Ascending aorta (tissue), 2 donors: ENCODE measurements at regions not wholly inside any gene's neighbourhood (a gene's known extent, or its start where the extent isn't known, plus 50 kb on each side); places are given as distances from the start of the nearest gene placed in this dataset.
"Not testable (repeated sequence)": the region's sequence is repeated elsewhere in the genome, so short reads cannot be mapped to it uniquely, and the experiment has no call there.

ENCODE experiments used
- DNase-seq, 2 donors: peaks; one replicate each; pipeline ENCODE4 v3.0.0-alpha.2; 2019; ENCODE audit warnings: low spot score in 2 of 2
- H3K27ac ChIP-seq, 2 donors: fragments of 200-600 bp; sonication (generic); one replicate each; pipeline ENCODE4 v1.5.1; 2016 to 2017; ENCODE audit warnings: mild to moderate bottlenecking in 1 of 2
- H3K27me3 ChIP-seq: fragments of 200-600 bp; sonication (generic); one replicate; pipeline ENCODE4 v1.5.1; 2017
- H3K36me3 ChIP-seq, 2 donors: fragments of 200-600 bp; sonication (generic); one replicate each; pipeline ENCODE4 v1.5.1; 2016
- H3K4me1 ChIP-seq, 2 donors: fragments of 200-600 bp; sonication (generic); one replicate each; pipeline ENCODE4 v1.5.1; 2016 to 2017; ENCODE audit warnings: mild to moderate bottlenecking in 1 of 2
- H3K4me3 ChIP-seq, 2 donors: fragments of 200-600 bp; sonication (generic); one replicate each; pipeline ENCODE4 v1.5.1; 2016 to 2017; ENCODE audit warnings: mild to moderate bottlenecking in 1 of 2
- H3K9me3 ChIP-seq, 2 donors: fragments of 200-600 bp; sonication (generic); one replicate each; pipeline ENCODE4 v1.5.1; 2016
- intact Hi-C: fragments of 100-400 bp; cut with DNase I; formaldehyde crosslinking; loops from one replicate; pipeline ENCODE4 v1.15.1; 2023
- TF ChIP-seq, protein P1 (sequence below), 3 experiments: fragments of 200-600 bp in 2 of 3; fragments of 450-650 bp in 1 of 3; sonication (generic) in 2 of 3; IDR thresholded peaks; one replicate each; pipeline ENCODE4 v1.5.1; 2016 to 2019; ENCODE audit warnings: antibody characterized with exemption in 3 of 3, mild to moderate bottlenecking in 1 of 3, moderate library complexity in 1 of 3

DNA sequence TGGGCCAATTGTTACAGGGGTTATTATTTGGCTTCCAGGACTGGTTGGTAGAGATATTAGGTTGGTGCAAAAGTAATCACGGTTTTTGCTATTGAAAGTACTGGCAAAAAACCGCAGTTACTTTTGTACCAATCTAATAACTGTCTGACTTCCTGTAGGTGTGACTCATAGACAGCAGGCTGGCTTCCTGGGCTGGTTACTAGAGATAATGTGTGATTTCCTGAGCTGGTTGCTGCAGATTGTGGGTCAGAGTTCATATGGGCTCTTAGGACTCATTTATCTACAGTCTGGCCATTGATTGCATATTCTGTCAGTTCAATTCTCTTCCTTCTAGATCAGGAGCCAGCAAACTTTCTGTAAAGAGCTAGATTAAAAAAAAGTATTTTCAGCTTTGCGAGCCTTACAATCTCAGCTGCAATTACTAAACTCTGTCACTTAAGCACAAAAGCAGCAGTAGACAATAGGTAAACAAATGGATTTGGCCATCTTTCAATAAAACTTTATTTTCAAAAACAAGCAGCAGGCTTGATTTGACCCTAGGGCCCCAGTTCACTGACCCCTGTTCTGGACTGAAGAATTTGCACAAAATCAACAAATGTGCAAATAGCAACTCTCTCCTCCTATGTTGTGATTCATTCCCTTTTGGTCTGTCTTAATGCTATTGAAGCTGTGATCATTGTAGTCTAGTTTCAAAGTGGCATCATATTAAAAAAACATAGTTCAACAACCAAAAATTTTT, 50.8 kb upstream of the BOD1L1 start:
- TF ChIP-seq, protein P1, sequence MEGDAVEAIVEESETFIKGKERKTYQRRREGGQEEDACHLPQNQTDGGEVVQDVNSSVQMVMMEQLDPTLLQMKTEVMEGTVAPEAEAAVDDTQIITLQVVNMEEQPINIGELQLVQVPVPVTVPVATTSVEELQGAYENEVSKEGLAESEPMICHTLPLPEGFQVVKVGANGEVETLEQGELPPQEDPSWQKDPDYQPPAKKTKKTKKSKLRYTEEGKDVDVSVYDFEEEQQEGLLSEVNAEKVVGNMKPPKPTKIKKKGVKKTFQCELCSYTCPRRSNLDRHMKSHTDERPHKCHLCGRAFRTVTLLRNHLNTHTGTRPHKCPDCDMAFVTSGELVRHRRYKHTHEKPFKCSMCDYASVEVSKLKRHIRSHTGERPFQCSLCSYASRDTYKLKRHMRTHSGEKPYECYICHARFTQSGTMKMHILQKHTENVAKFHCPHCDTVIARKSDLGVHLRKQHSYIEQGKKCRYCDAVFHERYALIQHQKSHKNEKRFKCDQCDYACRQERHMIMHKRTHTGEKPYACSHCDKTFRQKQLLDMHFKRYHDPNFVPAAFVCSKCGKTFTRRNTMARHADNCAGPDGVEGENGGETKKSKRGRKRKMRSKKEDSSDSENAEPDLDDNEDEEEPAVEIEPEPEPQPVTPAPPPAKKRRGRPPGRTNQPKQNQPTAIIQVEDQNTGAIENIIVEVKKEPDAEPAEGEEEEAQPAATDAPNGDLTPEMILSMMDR (IDR thresholded peaks at IDR 0.05): no peak
- intact Hi-C loops: no loop called here
- no peaks in the 10 kb centered on the region for H3K36me3 ChIP-seq

DNA sequence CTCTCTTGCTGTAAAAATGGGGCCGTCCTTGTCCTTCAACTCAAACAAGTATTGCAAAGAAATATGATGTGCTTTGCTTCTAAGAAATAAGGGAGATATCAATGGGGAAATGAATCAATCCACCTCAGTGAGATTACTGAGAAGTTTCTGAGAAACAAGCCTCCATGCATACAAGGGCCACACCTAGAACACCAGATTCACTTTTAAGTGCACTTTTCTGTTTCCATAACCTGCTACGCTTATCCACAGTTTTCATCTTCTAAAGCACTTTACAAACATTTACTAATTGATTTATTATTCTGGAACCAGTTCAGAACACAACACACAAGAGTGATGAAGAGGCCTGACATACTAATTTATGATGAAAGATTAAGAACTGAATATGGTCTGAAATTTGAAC, 54.0 kb upstream of the BOD1L1 start:
- no peaks in the 10 kb centered on the region for H3K4me1 ChIP-seq
- intact Hi-C loops: no loop called here
- TF ChIP-seq, protein P1 (IDR thresholded peaks at IDR 0.05): no peak
- DNase-seq: no peak
- no peaks in the 10 kb centered on the region for H3K9me3 ChIP-seq
- H3K27me3 ChIP-seq: no peaks in the 10 kb centered on the region
- H3K36me3 ChIP-seq: no peaks in the 10 kb centered on the region
- H3K4me3 ChIP-seq: no peak overlapping the region
- H3K27ac ChIP-seq: no peak overlapping the region

More for the DNA sequence above, 50.8 kb upstream of the BOD1L1 start:
- Histone ChIP-seq H3K27ac (no peak overlapping the region), H3K4me3 (no peak overlapping the region), H3K27me3 (no peaks in the 10 kb centered on the region), H3K4me1 (no peaks in the 10 kb centered on the region), H3K9me3 (no peaks in the 10 kb centered on the region)
- no peak for DNase-seq

DNA sequence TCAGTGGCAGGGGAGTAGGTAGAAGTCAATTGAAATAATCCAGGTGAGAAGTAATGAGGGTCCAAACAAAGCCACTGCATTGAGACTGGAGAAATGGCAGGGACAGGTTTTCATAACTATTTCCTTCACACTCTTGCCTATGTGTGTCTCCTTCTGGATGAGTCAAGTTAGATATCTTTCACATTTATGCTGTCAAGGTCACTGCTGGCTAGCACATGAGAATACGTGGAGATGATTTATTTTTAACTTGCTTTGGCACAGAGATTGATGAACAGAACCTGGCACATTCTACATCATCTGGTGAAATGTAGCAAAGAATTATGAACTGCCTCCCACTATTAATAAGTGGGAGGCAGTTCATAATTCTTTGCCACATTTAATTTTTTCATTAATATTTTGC, 66.7 kb upstream of the BOD1L1 start:
- intact Hi-C loops: no loop called here
- H3K4me1 ChIP-seq: no peaks in the 10 kb centered on the region

DNA sequence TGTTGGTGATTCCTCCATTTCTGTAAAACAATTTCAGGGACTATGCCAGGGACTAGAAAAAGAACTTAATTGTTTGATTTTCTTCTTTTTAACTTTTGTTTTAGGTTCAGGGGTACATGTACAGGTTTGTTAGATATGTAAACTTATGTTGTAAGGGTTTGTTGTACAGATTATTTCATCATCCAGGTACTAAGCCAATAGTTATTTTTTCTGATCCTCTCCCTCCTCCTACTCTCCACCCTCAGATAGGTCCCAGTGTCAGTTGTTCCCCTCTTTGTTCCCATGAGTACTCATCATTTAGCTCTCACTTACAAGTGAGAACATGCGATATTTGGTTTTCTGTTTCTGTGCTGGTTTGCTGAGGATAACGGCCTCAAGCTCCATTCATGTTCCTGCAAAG, 70.8 kb upstream of the BOD1L1 start:
- DNase-seq: no peak
- no peaks in the 10 kb centered on the region for H3K4me1 ChIP-seq
- no peak overlapping the region for H3K4me3 ChIP-seq
- H3K36me3 ChIP-seq: no peaks in the 10 kb centered on the region
- TF ChIP-seq, protein P1 (IDR thresholded peaks at IDR 0.05): no peak
- no peak overlapping the region for H3K27ac ChIP-seq
- intact Hi-C loops: no loop called here
- H3K9me3 ChIP-seq: no peaks in the 10 kb centered on the region
- no peaks in the 10 kb centered on the region for H3K27me3 ChIP-seq

More for the DNA sequence above, 66.7 kb upstream of the BOD1L1 start:
- Histone ChIP-seq H3K27ac (no peak overlapping the region), H3K4me3 (no peak overlapping the region), H3K36me3 (no peaks in the 10 kb centered on the region), H3K27me3 (no peaks in the 10 kb centered on the region), H3K9me3 (peaks cover 0 to 14% of the 10 kb centered on the region in 2 donors)
- DNase-seq: no peak
- TF ChIP-seq, protein P1 (IDR thresholded peaks at IDR 0.05): no peak

DNA sequence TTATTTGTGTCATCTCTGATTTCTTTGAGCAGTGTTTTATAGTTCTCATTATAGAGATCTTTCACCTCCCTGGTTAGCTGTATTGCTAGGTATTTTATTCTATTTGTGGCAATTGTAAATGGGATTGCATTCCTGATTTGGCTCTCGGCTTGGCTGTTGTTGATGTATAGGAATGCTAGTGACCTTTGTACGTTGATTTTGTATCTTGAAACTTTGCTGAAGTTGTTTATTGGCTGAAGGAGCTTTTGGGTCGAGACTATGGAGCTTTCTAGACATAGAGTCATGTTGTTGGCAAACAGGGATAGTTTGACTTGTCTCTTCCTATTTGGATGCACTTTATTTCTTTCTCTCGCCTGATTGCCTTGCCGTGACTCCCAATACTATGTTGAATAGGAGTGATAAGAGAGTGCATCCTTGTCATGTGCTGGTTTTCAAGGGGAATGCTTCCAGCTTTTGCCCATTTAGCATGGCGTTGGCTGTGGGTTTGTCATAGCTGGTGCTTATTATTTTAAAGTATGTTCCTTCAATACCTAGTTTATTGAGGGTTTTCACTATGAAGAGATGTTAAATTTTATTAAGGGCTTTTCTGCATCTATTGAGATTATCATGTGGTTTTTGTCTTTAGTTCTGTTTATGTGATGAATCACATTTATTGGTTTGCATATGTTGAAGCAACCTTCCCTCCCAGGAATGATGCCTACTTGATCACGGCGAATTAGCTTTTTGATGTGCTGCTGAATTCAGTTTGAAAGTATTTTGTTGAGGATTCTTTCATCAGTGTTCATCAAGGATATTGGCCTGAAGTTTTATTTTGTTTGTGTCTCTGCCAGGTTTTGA, 72.7 kb upstream of the BOD1L1 start:
- no peaks in the 10 kb centered on the region for H3K4me1 ChIP-seq
- H3K9me3 ChIP-seq: no peaks in the 10 kb centered on the region
- H3K27me3 ChIP-seq: no peaks in the 10 kb centered on the region
- no peak overlapping the region for H3K4me3 ChIP-seq
- intact Hi-C loops: no loop called here
- TF ChIP-seq, protein P1 (IDR thresholded peaks at IDR 0.05): no peak
- no peaks in the 10 kb centered on the region for H3K36me3 ChIP-seq
- H3K27ac ChIP-seq: no peak overlapping the region
- DNase-seq: no peak

DNA sequence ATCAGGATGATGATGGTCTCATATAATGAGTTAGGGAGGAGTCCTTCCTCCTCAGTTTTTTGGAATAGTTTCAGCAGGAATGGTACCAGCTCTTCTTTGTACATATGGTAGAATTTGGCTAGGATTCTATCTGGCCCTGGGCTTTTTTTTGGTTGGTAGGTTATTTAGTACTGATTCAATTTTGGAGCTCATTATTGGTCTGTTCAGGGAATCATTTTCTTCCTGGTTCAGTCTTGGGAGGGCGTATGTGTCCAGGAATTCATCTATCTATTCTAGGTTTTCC, 73.3 kb upstream of the BOD1L1 start:
- H3K36me3 ChIP-seq, H3K27me3 ChIP-seq, H3K4me1 ChIP-seq, H3K9me3 ChIP-seq, H3K4me3 ChIP-seq, DNase-seq, H3K27ac ChIP-seq, intact Hi-C loops: not testable (repeated sequence)
